Stimulated activated naive CD8-positive, alpha-beta T cell treated with anti-CD3 and anti-CD28 coated beads, Interleukin-15, amount 100 ng/mL, for 72 hours (primary cell): ENCODE measurements at regions not wholly inside any gene's neighbourhood (a gene's known extent, or its start where the extent isn't known, plus 50 kb on each side); places are given as distances from the start of the nearest gene placed in this dataset.

ENCODE experiments used
- ATAC-seq: fragments of 150-1000 bp; cut with Tn5 transposase; 2 replicates; pipeline ENCODE4 v1.10.0; 2021; ENCODE audit warnings: mild to moderate bottlenecking, moderate library complexity
- DNase-seq, 2 donors: peaks; one replicate each; pipeline ENCODE4 v3.0.0; 2021 to 2022
- H3K27ac Mint-ChIP-seq, 2 donors: one replicate each; pipeline ENCODE4 v1.8.0; 2022; ENCODE audit warnings: mild to moderate bottlenecking in 2 of 2, mixed read lengths in 2 of 2, moderate library complexity in 2 of 2
- H3K27me3 Mint-ChIP-seq: one replicate; pipeline ENCODE4 v1.8.0; 2022; ENCODE audit warnings: mixed read lengths
- H3K4me1 Mint-ChIP-seq: one replicate; pipeline ENCODE4 v1.8.0; 2022; ENCODE audit warnings: mild to moderate bottlenecking, mixed read lengths
- H3K4me3 Mint-ChIP-seq, 2 donors: one replicate each; pipeline ENCODE4 v1.8.0; 2022; ENCODE audit warnings: mild to moderate bottlenecking in 2 of 2, mixed read lengths in 2 of 2, moderate library complexity in 1 of 2
- H3K9me3 Mint-ChIP-seq, 2 donors: one replicate each; pipeline ENCODE4 v1.8.0; 2022; ENCODE audit warnings: mixed read lengths in 2 of 2

DNA sequence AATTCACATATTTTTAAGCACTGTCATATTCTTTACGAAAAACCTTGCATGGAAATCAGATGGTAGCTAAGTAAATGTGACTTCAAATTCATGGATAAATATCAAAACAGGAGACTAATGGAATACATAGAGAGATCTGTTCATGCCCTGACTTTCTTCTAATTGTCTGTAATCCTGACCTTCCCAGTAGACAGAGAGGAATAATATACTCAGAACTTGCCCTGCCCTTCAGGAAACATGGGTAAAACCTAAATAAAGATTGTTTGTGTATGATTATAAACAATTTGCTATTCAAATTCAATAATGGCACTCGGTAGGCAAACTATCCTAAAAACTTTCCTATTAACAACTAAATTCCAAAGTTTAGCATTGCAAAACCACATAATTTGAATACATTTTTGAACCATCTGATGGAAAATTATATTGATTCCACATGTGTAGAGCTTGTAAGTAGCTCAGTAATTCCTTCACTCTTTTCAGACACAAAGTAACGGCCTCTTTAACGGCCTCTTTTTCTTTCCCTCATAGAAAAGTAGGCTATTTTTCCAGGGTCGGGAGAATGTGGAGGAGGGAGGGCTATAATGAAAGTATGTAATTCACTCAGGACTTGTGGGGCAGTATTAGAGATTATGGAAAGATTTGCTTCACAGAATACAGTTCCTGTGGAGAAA is 227.6 kb downstream of the ALDH8A1 start:
- ATAC-seq (no peak), DNase-seq (no peak)
- no peak overlapping the region for H3K27ac Mint-ChIP-seq
- no peak overlapping the region for H3K4me3 Mint-ChIP-seq
- no peaks in the 10 kb centered on the region for H3K9me3 Mint-ChIP-seq
- H3K27me3 Mint-ChIP-seq: no peaks in the 10 kb centered on the region
- H3K4me1 Mint-ChIP-seq: no peaks in the 10 kb centered on the region

GRCh38 chr6:134721060-134721405 is 228.9 kb downstream of the ALDH8A1 start:
- H3K27me3 Mint-ChIP-seq: no peaks in the 10 kb centered on the region
- H3K27ac Mint-ChIP-seq: no peak overlapping the region
- DNase-seq: no peak
- H3K9me3 Mint-ChIP-seq: no peaks in the 10 kb centered on the region
- no peaks in the 10 kb centered on the region for H3K4me1 Mint-ChIP-seq
- no peak for ATAC-seq
- H3K4me3 Mint-ChIP-seq: no peak overlapping the region

DNA sequence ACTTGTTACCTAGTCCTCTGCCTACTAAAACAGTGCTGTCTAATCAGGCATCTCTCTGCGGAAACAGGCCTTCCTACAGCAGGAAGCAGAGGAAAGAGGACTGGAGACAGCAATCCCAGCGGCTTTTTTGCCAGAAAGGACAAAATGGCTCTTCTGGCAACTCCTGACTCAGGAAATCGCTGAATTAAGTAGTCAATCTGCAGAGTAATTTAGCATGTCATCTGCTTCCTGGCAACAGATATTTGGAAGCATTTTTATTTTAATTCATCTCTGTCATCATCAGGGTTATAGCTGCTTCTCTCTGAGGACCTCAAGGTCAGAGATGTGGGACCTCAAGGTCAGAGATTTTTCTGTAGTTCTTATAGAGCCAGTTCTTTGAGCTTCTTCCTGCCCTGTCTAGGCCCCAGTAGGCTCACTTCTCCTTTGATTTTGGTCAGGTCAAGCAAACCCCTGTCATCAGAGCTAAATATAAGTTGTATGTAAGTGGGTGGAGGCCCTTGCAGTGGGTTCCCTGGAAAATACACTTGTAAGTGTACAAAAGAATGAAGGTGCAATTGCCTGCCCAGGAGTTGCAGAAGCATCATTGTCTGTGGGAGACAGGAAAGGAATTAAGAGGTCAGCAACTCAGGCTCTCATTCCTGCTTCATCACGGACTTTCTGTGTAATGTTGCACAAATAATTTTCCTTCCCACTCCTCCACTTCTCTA is 229.4 kb downstream of the ALDH8A1 start:
- no peaks in the 10 kb centered on the region for H3K9me3 Mint-ChIP-seq
- H3K27ac Mint-ChIP-seq: no peak overlapping the region
- no peaks in the 10 kb centered on the region for H3K4me1 Mint-ChIP-seq
- no peak for ATAC-seq
- H3K4me3 Mint-ChIP-seq: no peak overlapping the region
- no peaks in the 10 kb centered on the region for H3K27me3 Mint-ChIP-seq
- DNase-seq: no peak

GRCh38 chr6:134719911-134720310 is 230.0 kb downstream of the ALDH8A1 start:
- Mint-ChIP-seq H3K4me3 (no peak overlapping the region), H3K27ac (no peak overlapping the region), H3K4me1 (no peaks in the 10 kb centered on the region), H3K9me3 (no peaks in the 10 kb centered on the region), H3K27me3 (no peaks in the 10 kb centered on the region)
- ATAC-seq (no peak), DNase-seq (no peak)

DNA sequence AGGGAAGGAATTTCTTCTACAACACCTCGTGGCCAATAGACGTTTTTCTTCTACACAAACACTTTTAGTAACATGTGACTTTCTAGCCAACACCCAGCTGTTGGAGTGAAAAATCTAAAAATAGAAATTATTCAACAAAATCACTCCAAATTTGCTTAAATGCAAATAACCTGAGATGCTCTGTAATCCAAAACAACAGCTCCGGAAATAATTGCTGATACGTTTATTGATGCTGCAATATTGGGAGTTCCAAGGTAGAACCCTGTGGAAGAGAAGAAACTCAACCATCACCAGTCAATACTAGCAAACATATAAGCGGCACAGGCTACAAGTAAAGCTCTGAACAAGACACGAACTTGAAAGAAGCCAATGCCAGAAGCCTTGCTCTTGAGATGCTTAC is 230.6 kb downstream of the ALDH8A1 start:
- Mint-ChIP-seq H3K27me3 (no peaks in the 10 kb centered on the region), H3K9me3 (no peaks in the 10 kb centered on the region), H3K27ac (no peak overlapping the region), H3K4me3 (no peak overlapping the region), H3K4me1 (peaks cover 6% of the 10 kb centered on the region)
- ATAC-seq (no peak), DNase-seq (no peak)

DNA sequence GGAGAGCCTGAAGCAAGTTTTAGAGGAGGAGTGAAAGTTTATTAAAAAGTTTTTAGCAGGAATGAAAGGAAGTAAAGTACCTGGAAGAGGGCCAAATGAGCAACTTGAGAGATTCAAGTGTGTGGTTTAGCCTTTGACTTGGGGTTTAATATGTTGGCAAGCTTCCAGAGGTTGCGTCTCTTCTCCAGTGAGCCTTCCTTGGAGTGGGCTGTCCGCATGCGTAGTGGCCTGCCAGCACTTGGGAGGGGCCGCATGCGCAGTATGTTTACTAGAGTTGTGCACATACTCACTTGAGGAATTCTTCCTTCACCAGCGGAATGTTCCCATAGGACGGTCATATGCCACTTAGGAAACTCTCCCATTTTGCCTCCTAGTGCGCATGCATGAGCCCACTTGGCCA is 235.2 kb downstream of the ALDH8A1 start:
- DNase-seq (no peak), ATAC-seq (no peak)
- H3K4me1 Mint-ChIP-seq: peaks cover 7% of the 10 kb centered on the region
- H3K9me3 Mint-ChIP-seq: no peaks in the 10 kb centered on the region
- peaks cover 12% of the 10 kb centered on the region for H3K27me3 Mint-ChIP-seq
- no peak overlapping the region for H3K27ac Mint-ChIP-seq
- H3K4me3 Mint-ChIP-seq: no peak overlapping the region

DNA sequence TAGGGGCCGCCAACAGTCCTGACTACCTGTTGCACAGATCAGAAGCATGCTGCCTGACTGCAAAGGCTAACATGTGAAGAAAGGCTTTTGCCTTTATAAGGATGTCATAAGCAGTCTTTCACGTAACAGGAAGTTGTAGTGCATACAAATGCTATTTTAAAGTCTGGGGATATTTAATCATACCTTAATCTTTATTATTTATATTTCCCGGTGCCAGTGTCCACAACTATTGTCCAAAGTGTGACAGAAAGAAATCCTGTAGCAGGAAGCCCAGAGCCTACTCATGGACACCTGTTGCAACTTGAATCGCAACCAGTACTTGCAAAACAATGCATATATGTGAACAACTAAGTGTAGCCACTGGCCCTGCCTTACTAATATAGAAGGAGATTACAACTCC is 235.8 kb downstream of the ALDH8A1 start:
- H3K4me1 Mint-ChIP-seq: peaks cover 7% of the 10 kb centered on the region
- no peak for DNase-seq
- H3K9me3 Mint-ChIP-seq: no peaks in the 10 kb centered on the region
- no peak for ATAC-seq
- H3K4me3 Mint-ChIP-seq: no peak overlapping the region
- peaks cover 12% of the 10 kb centered on the region for H3K27me3 Mint-ChIP-seq
- no peak overlapping the region for H3K27ac Mint-ChIP-seq

- Mint-ChIP-seq H3K4me1 (peaks cover 7% of the 10 kb centered on the region), H3K4me3 (no peak overlapping the region), H3K27ac (no peak overlapping the region), H3K27me3 (peaks cover 12% of the 10 kb centered on the region), H3K9me3 (no peaks in the 10 kb centered on the region)
- no peak for ATAC-seq
- no peak for DNase-seq
These were observed 237.6 kb downstream of the ALDH8A1 start for GRCh38 chr6:134712311-134712710.

- ATAC-seq: no peak
These were observed 241.8 kb downstream of the ALDH8A1 start for GRCh38 chr6:134708079-134708478.

DNA sequence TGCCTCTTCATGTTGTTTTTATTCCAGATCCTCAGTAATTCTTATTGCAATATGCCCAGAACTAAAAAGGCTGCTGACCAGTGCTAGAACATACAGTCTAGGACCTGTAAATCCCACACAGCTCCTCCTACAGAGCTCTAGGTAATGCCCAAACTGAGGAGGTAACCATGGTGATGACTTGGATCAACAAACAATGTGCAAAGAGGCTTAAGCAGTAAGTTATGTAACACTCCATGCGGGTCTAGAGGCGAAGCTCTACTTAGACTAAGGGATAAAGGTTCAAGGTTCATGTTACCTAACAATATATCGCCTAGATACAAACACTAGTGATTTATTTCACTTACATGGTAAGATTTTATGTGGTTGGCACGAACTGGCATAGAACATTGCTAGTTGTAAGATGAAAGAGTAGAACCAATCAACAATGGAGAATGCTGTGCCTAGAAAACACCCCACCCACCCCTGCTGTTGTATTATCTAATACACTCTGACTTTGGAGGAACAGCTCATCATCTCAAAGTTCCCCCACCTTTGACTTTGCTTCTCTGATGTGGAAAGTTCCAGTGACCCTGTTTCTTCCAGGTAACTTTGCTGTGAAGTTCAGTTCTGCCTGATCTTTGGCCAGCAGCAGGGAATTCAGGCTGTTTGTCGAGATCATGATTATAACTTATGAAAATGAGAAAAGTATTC is 242.4 kb downstream of the ALDH8A1 start:
- H3K27me3 Mint-ChIP-seq: peaks cover 25% of the 10 kb centered on the region
- no peak for ATAC-seq

More at GRCh38 chr6:134708079-134708478, 241.8 kb downstream of the ALDH8A1 start:
- Mint-ChIP-seq H3K4me3 (no peak overlapping the region), H3K27ac (no peak overlapping the region), H3K4me1 (no peaks in the 10 kb centered on the region), H3K27me3 (peaks cover 25% of the 10 kb centered on the region), H3K9me3 (no peaks in the 10 kb centered on the region)
- DNase-seq: no peak

DNA sequence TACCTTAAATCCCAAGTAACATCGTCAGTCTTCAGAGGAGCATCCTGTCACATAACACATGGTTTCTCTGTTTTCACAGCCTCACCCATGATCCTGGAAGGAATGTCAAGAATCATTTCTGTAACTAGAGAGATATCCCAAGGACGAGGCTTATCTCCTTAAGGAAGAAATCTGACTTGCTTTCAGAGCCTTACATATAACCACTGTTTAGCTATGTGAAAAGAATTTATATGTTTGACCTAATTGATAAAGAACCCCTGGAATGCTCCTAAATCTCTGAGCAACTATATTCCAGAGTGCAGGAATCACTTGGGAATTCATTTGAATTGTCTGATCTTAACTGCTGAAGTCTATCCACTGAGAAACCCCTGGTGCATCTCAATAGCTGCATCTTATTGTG is 243.1 kb downstream of the ALDH8A1 start:
- no peaks in the 10 kb centered on the region for H3K4me1 Mint-ChIP-seq
- ATAC-seq: no peak
- H3K27me3 Mint-ChIP-seq: peaks cover 25% of the 10 kb centered on the region
- no peak overlapping the region for H3K4me3 Mint-ChIP-seq
- DNase-seq: no peak
- no peak overlapping the region for H3K27ac Mint-ChIP-seq
- no peaks in the 10 kb centered on the region for H3K9me3 Mint-ChIP-seq

More for the DNA sequence above, 242.4 kb downstream of the ALDH8A1 start:
- no peaks in the 10 kb centered on the region for H3K4me1 Mint-ChIP-seq
- H3K4me3 Mint-ChIP-seq: no peak overlapping the region
- DNase-seq: no peak
- H3K27ac Mint-ChIP-seq: no peak overlapping the region
- no peaks in the 10 kb centered on the region for H3K9me3 Mint-ChIP-seq

- no peak overlapping the region for H3K4me3 Mint-ChIP-seq
- no peak overlapping the region for H3K27ac Mint-ChIP-seq
- peaks cover 25% of the 10 kb centered on the region for H3K27me3 Mint-ChIP-seq
- DNase-seq: no peak
- H3K9me3 Mint-ChIP-seq: no peaks in the 10 kb centered on the region
- H3K4me1 Mint-ChIP-seq: no peaks in the 10 kb centered on the region
- no peak for ATAC-seq
These were observed 243.7 kb downstream of the ALDH8A1 start for GRCh38 chr6:134706153-134706552.

- ATAC-seq: no peak
- Mint-ChIP-seq H3K9me3 (no peaks in the 10 kb centered on the region), H3K27me3 (peaks cover 13% of the 10 kb centered on the region), H3K4me3 (no peak overlapping the region), H3K27ac (no peak overlapping the region), H3K4me1 (no peaks in the 10 kb centered on the region)
- no peak for DNase-seq
These were observed 246.7 kb downstream of the ALDH8A1 start for GRCh38 chr6:134703206-134703605.

- H3K27ac Mint-ChIP-seq: no peak overlapping the region
- ATAC-seq (no peak), DNase-seq (no peak)
- no peaks in the 10 kb centered on the region for H3K9me3 Mint-ChIP-seq
- H3K4me3 Mint-ChIP-seq: no peak overlapping the region
- no peaks in the 10 kb centered on the region for H3K4me1 Mint-ChIP-seq
- H3K27me3 Mint-ChIP-seq: peaks cover 13% of the 10 kb centered on the region
These were observed 247.6 kb downstream of the ALDH8A1 start for GRCh38 chr6:134702279-134702678.

DNA sequence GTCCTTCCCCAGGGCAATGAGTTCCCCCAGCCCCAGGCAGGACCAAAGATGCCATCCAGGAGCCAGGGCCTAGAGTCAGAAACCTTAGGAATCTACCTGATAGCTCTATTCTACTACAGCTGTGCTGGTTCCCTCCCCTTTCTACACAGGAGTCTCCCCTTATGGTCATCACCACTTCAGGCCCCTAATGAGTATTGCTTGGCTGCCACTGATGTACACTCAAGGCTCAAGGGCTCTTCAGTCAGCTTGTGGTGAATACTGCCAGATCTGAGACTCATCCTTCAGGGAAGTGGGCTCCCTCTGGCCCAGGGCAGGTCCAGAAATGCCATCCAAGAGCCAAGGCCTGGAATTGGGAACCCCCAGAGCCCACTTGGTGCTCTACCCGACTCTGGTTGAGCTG is 248.6 kb downstream of the ALDH8A1 start:
- Mint-ChIP-seq H3K27me3 (peaks cover 20% of the 10 kb centered on the region), H3K9me3 (no peaks in the 10 kb centered on the region), H3K4me1 (no peaks in the 10 kb centered on the region), H3K4me3 (no peak overlapping the region), H3K27ac (no peak overlapping the region)
- DNase-seq: no peak
- no peak for ATAC-seq

GRCh38 chr6:134698228-134698627 is 251.7 kb downstream of the ALDH8A1 start:
- Mint-ChIP-seq H3K4me1 (no peaks in the 10 kb centered on the region), H3K27me3 (peaks cover 27% of the 10 kb centered on the region), H3K9me3 (no peaks in the 10 kb centered on the region), H3K4me3 (no peak overlapping the region), H3K27ac (no peak overlapping the region)
- ATAC-seq (no peak), DNase-seq (no peak)
